HuH-7 (cell line): ENCODE measurements at regions not wholly inside any gene's neighbourhood (a gene's known extent, or its start where the extent isn't known, plus 50 kb on each side); places are given as distances from the start of the nearest gene placed in this dataset.
"Not testable (repeated sequence)": the region's sequence is repeated elsewhere in the genome, so short reads cannot be mapped to it uniquely, and the experiment has no call there.

Experiments used
- DNase-seq: peaks from one replicate; pipeline ENCODE4 v3.0.0; 2011; ENCODE audit warnings: low spot score

GRCh38 chr7:9210114-9210513 is 776.7 kb downstream of the NXPH1 start:
- DNase-seq, result no peak

- no peak for DNase-seq
These were observed 783.8 kb downstream of the NXPH1 start for GRCh38 chr7:9217204-9217603.

GRCh38 chr7:9226500-9226899 is 793.1 kb downstream of the NXPH1 start:
- no peak for DNase-seq

- DNase-seq, result no peak
These were observed 798.3 kb downstream of the NXPH1 start for GRCh38 chr7:9231630-9232121.

- no peak for DNase-seq
These were observed 806.6 kb downstream of the NXPH1 start for GRCh38 chr7:9240001-9240400.

- no peak for DNase-seq
These were observed 808.4 kb downstream of the NXPH1 start for GRCh38 chr7:9241826-9242225.

GRCh38 chr7:9242636-9243035 is 809.2 kb downstream of the NXPH1 start:
- no peak for DNase-seq

- DNase-seq, result no peak
These were observed 817.5 kb downstream of the NXPH1 start for GRCh38 chr7:9250876-9251275.

GRCh38 chr7:9264395-9264794 is 831.0 kb downstream of the NXPH1 start:
- no peak for DNase-seq

GRCh38 chr7:9280088-9280487 is 846.7 kb downstream of the NXPH1 start:
- DNase-seq, result no peak

- DNase-seq, result no peak
These were observed 849.8 kb downstream of the NXPH1 start for GRCh38 chr7:9283246-9283645.

- DNase-seq, result no peak
These were observed 869.0 kb downstream of the NXPH1 start for GRCh38 chr7:9302436-9302835.

GRCh38 chr7:9307131-9307530 is 873.7 kb downstream of the NXPH1 start:
- no peak for DNase-seq

GRCh38 chr7:9324513-9324912 is 891.1 kb downstream of the NXPH1 start:
- DNase-seq, result no peak

- DNase-seq, result no peak
These were observed 894.9 kb downstream of the NXPH1 start for GRCh38 chr7:9328296-9328695.

- DNase-seq, result no peak
These were observed 916.2 kb downstream of the NXPH1 start for GRCh38 chr7:9349625-9350024.

GRCh38 chr7:9391221-9391620 is 957.8 kb downstream of the NXPH1 start:
- DNase-seq, result no peak

- no peak for DNase-seq
These were observed 958.6 kb downstream of the NXPH1 start for GRCh38 chr7:9391984-9392383.

GRCh38 chr7:9404386-9404785 is 971.0 kb downstream of the NXPH1 start:
- DNase-seq, result not testable (repeated sequence)

GRCh38 chr7:9407816-9408215 is 974.4 kb downstream of the NXPH1 start:
- DNase-seq, result no peak

- no peak for DNase-seq
These were observed 1020.1 kb downstream of the NXPH1 start for GRCh38 chr7:9453521-9453920.

- DNase-seq, result no peak
These were observed 1055.1 kb downstream of the NXPH1 start for GRCh38 chr7:9488555-9488954.

- no peak for DNase-seq
These were observed 1064.9 kb downstream of the NXPH1 start for GRCh38 chr7:9498303-9498702.

- DNase-seq, result no peak
These were observed 1068.9 kb downstream of the NXPH1 start for GRCh38 chr7:9502269-9502668.

- no peak for DNase-seq
These were observed 1071.3 kb downstream of the NXPH1 start for GRCh38 chr7:9504678-9505077.
